GM12878 (cell line): ENCODE measurements at regions not wholly inside any gene's neighbourhood (a gene's known extent, or its start where the extent isn't known, plus 50 kb on each side); places are given as distances from the start of the nearest gene placed in this dataset.

Experiments
- EED ChIP-seq: sonication (generic); IDR thresholded peaks from 2 replicates; pipeline ENCODE4 v1.6.1; 2016; ENCODE audit warnings: antibody characterized with exemption, low read depth
- EP300 ChIP-seq, 2 experiments: fragments of 150-350 bp in 1 of 2; IDR thresholded peaks; 2 replicates each; pipeline ENCODE4 v1.6.1; 2011 to 2012; ENCODE audit warnings: low read depth in 2 of 2, low read length in 2 of 2, borderline replicate concordance in 1 of 2, improper control_type of control experiment in 1 of 2, inconsistent platforms in 1 of 2; ENCODE audit not compliant: control insufficient read depth in 1 of 2
- NR2C2 ChIP-seq: IDR thresholded peaks from 2 replicates; pipeline ENCODE4 v1.6.1; 2011; ENCODE audit warnings: borderline replicate concordance, low read depth; ENCODE audit not compliant: control insufficient read depth, insufficient read length
- PKNOX1 ChIP-seq: fragments of 450-650 bp; IDR thresholded peaks from 2 replicates; pipeline ENCODE4 v1.6.1; 2016; ENCODE audit warnings: mild to moderate bottlenecking

GRCh38 chr7:81433692-81434331 is 336.0 kb downstream of the HGF start:
- no peak for TF ChIP-seq NR2C2
- TF ChIP-seq EED: no peak
- TF ChIP-seq PKNOX1: no peak
- no peak for TF ChIP-seq EP300 (IDR thresholded peaks at IDR 0.05; ENCODE audit: borderline replicate concordance in 1 of 2, control insufficient read depth in 1 of 2, low read depth in 2 of 2, low read length in 2 of 2)
